ENCODE measurements at regions not wholly inside any gene's neighbourhood (a gene's known extent, or its start where the extent isn't known, plus 50 kb on each side); places are given as distances from the start of the nearest gene placed in this dataset.
A peak's percentile ranks its signal among the peaks of the same experiment; 100 is the strongest.

GRCh38 chr3:188940573-188940932 lies 231.2 kb upstream of the TPRG1 start:
- Mint-ChIP-seq H3K4me1 (peaks cover 5% of the 10 kb centered on the region), H3K27me3 (peaks cover 10% of the 10 kb centered on the region), H3K4me3 (no peak overlapping the region), H3K36me3 (peaks cover 2% of the 10 kb centered on the region), H3K9me3 (peaks cover 2% of the 10 kb centered on the region), H3K27ac (no peak overlapping the region)
- CTCF ChIA-PET: no interaction called here
- no peak for DNase-seq

- Mint-ChIP-seq H3K27me3 (peaks cover 10% of the 10 kb centered on the region), H3K4me1 (peaks cover 5% of the 10 kb centered on the region), H3K9me3 (peaks cover 2% of the 10 kb centered on the region), H3K36me3 (peaks cover 2% of the 10 kb centered on the region), H3K27ac (no peak overlapping the region), H3K4me3 (no peak overlapping the region)
- no peak for DNase-seq
- CTCF ChIA-PET: no interaction called here
These were observed 230.7 kb upstream of the TPRG1 start for GRCh38 chr3:188941103-188941502.

DNA sequence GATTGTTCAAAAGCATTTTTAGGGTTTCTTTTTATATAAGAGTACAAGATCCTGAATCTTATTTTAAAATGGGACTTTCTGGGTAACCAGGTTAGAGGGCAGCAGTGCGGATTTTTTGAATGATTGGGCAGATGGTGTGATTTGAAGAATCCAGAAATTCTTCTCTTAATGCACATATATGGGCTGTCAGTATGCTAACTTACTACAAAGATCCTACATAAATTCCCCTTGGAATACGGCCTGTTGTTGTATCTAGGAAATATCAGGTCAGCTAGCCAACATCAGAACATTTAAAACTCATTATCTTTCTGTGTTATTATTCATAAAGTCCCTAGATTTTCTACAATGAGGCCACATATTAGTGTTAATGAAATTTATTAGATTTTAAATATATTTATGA lies 229.6 kb upstream of the TPRG1 start:
- DNase-seq: no peak
- CTCF ChIA-PET: interaction anchor here (0.6 to 1.7 kb wide), 2 partner anchors 14 to 1203 kb away, joined by 3 to 5 read pairs; no protein-coding TSS in a partner anchor
- Mint-ChIP-seq H3K4me1 (peaks cover 5% of the 10 kb centered on the region), H3K36me3 (peaks cover 2% of the 10 kb centered on the region), H3K4me3 (no peak overlapping the region), H3K27me3 (peaks cover 20% of the 10 kb centered on the region), H3K27ac (no peak overlapping the region), H3K9me3 (peaks cover 2% of the 10 kb centered on the region)

GRCh38 chr3:188943591-188943990 lies 228.2 kb upstream of the TPRG1 start:
- Mint-ChIP-seq H3K36me3 (no peaks in the 10 kb centered on the region), H3K4me1 (peaks cover 7% of the 10 kb centered on the region), H3K4me3 (no peak overlapping the region), H3K27ac (no peak overlapping the region), H3K9me3 (peaks cover 2% of the 10 kb centered on the region), H3K27me3 (peaks cover 26% of the 10 kb centered on the region)
- DNase-seq: no peak
- CTCF ChIA-PET: interaction anchor here (1.0 to 3.8 kb wide), 3 partner anchors 10 to 1203 kb away, joined by 5 to 28 read pairs (median 5); no protein-coding TSS in a partner anchor

GRCh38 chr3:188944108-188944507 lies 227.7 kb upstream of the TPRG1 start:
- Mint-ChIP-seq H3K9me3 (peaks cover 2% of the 10 kb centered on the region), H3K27me3 (peaks cover 29% of the 10 kb centered on the region), H3K27ac (no peak overlapping the region), H3K4me3 (no peak overlapping the region), H3K36me3 (no peaks in the 10 kb centered on the region), H3K4me1 (peaks cover 9% of the 10 kb centered on the region)
- CTCF ChIA-PET: interaction anchor here (1.0 to 3.8 kb wide), 4 partner anchors 10 to 1204 kb away, joined by 4 to 28 read pairs (median 5); no protein-coding TSS in a partner anchor
- DNase-seq: no peak

DNA sequence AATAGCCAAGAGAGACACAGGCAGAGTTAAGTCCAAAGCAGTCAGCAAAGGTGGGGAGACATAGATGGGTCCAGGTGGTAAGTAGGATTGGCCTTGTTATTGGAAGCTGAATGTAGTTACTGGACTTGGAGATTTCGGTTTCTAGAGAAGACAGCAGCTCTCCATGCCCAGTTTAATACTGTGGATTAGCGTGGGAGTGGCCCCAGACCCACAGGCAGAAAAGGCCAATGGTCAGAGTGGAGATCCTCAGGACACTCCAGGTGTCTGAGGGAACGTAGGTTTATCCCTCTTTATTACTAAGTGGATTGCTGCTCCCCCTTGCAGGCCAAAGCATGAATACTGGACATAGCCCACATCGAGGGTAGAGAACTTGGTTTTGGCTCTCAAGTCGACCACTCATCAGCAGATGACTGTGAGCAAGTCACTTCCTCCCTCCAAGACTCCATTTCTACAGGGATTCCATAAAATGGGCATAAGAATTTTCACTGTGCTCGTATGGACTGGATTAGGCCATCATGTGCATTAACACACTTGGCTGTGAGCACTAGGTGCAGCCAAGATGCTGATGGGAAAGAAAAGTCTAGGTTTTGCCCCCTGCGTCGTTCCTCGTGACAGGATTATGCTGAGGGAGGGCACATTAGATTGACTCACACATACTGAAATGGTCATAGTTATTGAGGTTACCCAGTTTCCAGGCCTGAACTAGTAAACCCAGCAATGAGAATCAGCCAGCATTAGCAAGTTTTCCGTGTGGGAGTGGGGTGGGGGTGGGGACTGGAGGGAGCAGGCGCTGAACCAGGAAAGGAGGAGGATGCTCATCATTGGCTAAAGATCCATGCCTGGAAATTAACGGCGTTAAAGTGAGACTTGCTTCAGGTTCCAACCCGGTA lies 225.2 kb upstream of the TPRG1 start:
- no peaks in the 10 kb centered on the region for H3K36me3 Mint-ChIP-seq
- H3K27ac Mint-ChIP-seq: no peak overlapping the region
- H3K9me3 Mint-ChIP-seq: peaks cover 2% of the 10 kb centered on the region
- CTCF ChIA-PET: interaction anchor here (1.2 to 3.8 kb wide), 4 partner anchors 9 to 1207 kb away, joined by 3 to 28 read pairs (median 6); no protein-coding TSS in a partner anchor
- H3K27me3 Mint-ChIP-seq: peaks cover 32% of the 10 kb centered on the region
- DNase-seq: no peak
- H3K4me3 Mint-ChIP-seq: no peak overlapping the region
- peaks cover 20% of the 10 kb centered on the region for H3K4me1 Mint-ChIP-seq

DNA sequence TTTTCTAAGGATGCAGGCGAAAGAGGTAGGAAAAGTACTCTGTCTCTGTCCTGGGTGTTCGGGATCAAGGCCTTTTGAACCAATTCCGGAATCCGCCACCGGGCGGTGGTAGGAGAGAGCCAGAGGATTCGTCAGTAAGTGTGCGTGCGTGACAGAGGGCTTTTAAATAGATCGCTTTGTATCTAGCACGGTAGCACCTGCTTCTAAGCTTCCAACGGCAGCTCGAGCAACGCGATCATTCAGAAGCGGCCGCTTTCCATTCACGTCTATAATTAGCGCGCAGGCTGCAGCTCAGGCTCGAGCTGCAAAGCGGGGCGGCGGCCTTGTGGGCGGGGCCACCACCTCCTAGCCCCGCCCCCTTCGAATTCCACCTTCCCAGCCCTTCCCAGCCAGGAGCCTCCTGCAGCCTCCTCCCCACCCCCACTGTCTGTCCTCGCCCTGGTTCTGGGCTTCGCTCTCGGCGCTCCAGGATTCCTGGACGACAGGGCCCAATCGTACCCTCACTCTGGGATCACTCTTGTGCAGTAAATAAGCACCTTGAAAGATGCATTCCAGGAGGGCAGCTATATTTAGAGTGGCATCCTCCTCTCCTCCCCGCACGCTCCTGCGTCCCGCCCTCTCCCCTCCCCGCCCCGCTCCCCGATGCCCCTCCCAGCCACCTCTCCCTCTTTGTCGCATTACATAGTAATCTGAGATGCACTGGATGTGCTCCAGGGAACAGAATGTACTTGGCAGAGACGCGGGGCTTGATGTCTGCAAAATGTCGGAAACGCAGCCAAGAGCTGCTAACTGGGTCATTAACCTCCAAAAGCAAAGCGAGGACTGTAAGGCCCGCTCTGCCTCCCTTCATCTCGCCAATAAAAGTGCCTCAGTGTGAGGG lies 224.1 kb upstream of the TPRG1 start:
- Mint-ChIP-seq H3K27ac (no peak overlapping the region), H3K27me3 (peaks cover 32% of the 10 kb centered on the region), H3K9me3 (peaks cover 2% of the 10 kb centered on the region), H3K36me3 (no peaks in the 10 kb centered on the region), H3K4me3 (peak overlapping the region; percentile 19), H3K4me1 (peaks cover 20% of the 10 kb centered on the region)
- peak; percentile 50 for DNase-seq
- CTCF ChIA-PET: interaction anchor here (0.7 to 1.7 kb wide), 5 partner anchors 8 to 1208 kb away, joined by 3 to 8 read pairs (median 5); no protein-coding TSS in a partner anchor

DNA sequence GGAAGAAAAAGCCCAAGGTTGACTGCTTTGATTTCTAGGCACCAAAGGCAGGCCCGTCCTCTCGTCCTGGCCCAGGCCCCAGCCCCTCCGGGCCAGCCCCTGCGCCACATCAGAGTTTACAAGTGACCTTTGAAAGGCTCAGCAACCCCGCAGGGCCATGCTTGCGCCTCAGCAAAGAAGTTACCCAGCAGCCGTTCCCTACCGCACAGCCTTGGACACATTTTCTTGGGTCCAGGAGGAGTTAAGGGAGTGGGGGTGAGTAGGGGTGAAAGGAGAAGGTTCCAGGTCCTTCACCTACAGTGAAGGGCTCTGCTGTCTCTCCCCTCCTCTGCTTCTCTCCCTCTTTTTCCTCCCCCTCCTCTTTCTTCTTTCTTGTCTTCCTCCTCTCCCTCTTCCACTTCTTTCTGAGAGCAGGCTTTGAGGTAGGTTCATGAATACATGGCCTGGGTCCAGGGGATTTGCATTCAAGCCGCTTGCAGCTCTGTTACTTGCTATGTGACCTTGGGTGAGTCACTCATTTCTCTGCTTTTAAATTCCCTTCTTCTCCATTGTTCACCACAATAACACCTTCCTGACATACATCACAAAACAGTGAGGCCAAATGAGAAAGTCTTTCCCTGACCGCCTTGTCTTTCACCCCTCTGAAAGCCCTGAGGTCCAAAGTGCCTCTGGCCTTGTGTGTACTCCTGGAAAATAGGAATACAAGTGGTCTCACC lies 223.3 kb upstream of the TPRG1 start:
- Mint-ChIP-seq H3K36me3 (no peaks in the 10 kb centered on the region), H3K4me1 (peaks cover 20% of the 10 kb centered on the region), H3K9me3 (no peaks in the 10 kb centered on the region), H3K27ac (no peak overlapping the region), H3K27me3 (peaks cover 32% of the 10 kb centered on the region), H3K4me3 (no peak overlapping the region)
- CTCF ChIA-PET: interaction anchor here (0.7 to 1.7 kb wide), 5 partner anchors 8 to 1209 kb away, joined by 3 to 8 read pairs (median 5); no protein-coding TSS in a partner anchor
- DNase-seq: no peak

- CTCF ChIA-PET: interaction anchor here (12.2 kb wide), 1 partner anchor 1210 kb away, joined by 331 read pairs; no protein-coding TSS in a partner anchor
- no peak overlapping the region for H3K4me3 Mint-ChIP-seq
- H3K9me3 Mint-ChIP-seq: no peaks in the 10 kb centered on the region
- no peaks in the 10 kb centered on the region for H3K36me3 Mint-ChIP-seq
- H3K27me3 Mint-ChIP-seq: peaks cover 32% of the 10 kb centered on the region
- H3K4me1 Mint-ChIP-seq: peaks cover 20% of the 10 kb centered on the region
- DNase-seq: no peak
- H3K27ac Mint-ChIP-seq: no peak overlapping the region
These were observed 222.8 kb upstream of the TPRG1 start for GRCh38 chr3:188948997-188949389.

- no peak for DNase-seq
- Mint-ChIP-seq H3K9me3 (no peaks in the 10 kb centered on the region), H3K27ac (no peak overlapping the region), H3K27me3 (peaks cover 32% of the 10 kb centered on the region), H3K4me1 (peaks cover 18% of the 10 kb centered on the region), H3K36me3 (no peaks in the 10 kb centered on the region), H3K4me3 (no peak overlapping the region)
- CTCF ChIA-PET: interaction anchor here (1.1 to 12.2 kb wide), 3 partner anchors 194 to 1210 kb away, joined by 3 to 331 read pairs (median 5); no protein-coding TSS in a partner anchor
These were observed 222.3 kb upstream of the TPRG1 start for GRCh38 chr3:188949456-188949855.

DNA sequence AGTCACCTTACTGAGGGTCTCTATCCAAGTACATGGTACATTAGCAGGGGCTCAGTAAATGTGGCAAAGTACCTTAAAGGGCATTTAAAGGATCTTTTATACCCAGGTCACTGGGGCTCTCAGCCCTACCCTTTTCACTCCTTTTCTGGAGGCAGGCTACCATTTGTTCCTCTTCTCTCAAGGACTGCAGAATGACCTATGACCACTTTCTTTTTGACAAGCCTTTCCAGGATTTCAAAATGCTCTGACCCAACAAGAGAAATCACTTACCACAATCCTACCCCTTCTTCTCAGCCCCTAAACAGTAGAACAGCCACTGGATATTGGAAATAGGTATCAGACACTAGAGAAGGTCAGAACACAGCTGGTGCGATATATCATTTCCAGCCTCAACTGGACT lies 221.8 kb upstream of the TPRG1 start:
- Mint-ChIP-seq H3K4me3 (no peak overlapping the region), H3K9me3 (no peaks in the 10 kb centered on the region), H3K27me3 (peaks cover 34% of the 10 kb centered on the region), H3K36me3 (no peaks in the 10 kb centered on the region), H3K27ac (no peak overlapping the region), H3K4me1 (peaks cover 21% of the 10 kb centered on the region)
- no peak for DNase-seq
- CTCF ChIA-PET: interaction anchor here (1.1 to 12.2 kb wide), 6 partner anchors 194 to 1211 kb away, joined by 3 to 331 read pairs (median 4); no protein-coding TSS in a partner anchor

DNA sequence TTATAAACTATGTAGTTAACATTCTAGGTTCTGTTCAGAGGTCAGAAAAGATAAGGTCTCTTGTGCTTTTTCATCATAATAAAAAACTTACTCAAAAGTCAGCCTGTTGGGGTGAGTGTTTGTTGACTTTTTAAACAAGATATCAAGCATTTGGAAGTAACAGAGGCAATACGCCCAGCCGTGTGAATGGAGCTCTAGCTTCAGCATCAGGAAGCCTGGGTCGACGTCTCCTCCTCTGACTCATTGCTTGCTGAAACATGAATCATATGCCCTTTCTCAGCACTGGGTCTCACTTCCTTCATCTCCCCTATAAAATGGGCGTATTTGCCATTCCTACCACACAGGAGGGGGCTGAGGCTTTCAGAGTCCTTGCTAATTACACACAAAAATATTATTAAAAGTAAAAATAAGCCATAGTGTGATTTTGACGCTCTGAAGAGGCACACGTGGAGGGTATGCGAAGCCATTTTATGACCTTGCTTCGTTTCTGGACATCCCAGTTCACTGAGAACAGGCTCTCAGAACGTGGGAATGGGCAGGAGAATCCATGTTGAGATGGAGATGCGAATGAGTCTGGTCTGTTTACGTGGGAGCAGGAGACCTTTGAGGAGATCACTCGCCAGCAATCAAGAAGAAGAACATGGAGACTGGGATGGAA lies 220.8 kb upstream of the TPRG1 start:
- Mint-ChIP-seq H3K4me1 (peaks cover 19% of the 10 kb centered on the region), H3K27me3 (peaks cover 32% of the 10 kb centered on the region), H3K36me3 (no peaks in the 10 kb centered on the region), H3K27ac (no peak overlapping the region), H3K4me3 (no peak overlapping the region), H3K9me3 (no peaks in the 10 kb centered on the region)
- no peak for DNase-seq
- CTCF ChIA-PET: interaction anchor here (0.8 to 12.2 kb wide), 7 partner anchors 91 to 1212 kb away, joined by 3 to 331 read pairs (median 5); no protein-coding TSS in a partner anchor

DNA sequence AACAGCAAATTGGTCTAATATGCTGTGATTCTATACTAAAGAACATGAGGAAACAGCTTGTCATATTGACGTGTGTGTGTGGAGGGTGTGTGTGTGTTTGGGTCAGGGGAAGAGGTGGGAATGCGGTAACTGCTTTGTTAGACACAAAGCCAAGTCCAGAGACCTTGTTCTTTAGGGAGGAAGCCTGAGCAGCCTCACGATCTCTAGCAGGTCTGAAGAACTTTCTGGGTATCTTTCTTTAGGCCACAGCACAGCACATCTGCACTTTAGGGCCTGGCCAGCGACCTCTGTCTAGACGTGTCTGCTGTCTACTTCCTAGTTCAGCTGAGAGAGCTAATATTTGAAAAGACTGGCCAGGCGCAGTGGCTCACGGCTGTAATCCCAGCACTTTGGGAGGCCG lies 220.0 kb upstream of the TPRG1 start:
- CTCF ChIA-PET: interaction anchor here (0.8 to 12.2 kb wide), 5 partner anchors 90 to 1213 kb away, joined by 3 to 331 read pairs (median 7); no protein-coding TSS in a partner anchor
- Mint-ChIP-seq H3K4me1 (peaks cover 19% of the 10 kb centered on the region), H3K9me3 (no peaks in the 10 kb centered on the region), H3K27me3 (peaks cover 26% of the 10 kb centered on the region), H3K36me3 (no peaks in the 10 kb centered on the region), H3K27ac (no peak overlapping the region), H3K4me3 (no peak overlapping the region)
- DNase-seq: no peak

All from activated naive CD4-positive, alpha-beta T cell treated with anti-CD3 and anti-CD28 coated beads, Interleukin-2, amount 10 ng/mL, durations not matched to agents 7 days and 5 days (primary cell).